Lung (tissue), 11 donors: ENCODE measurements at regions not wholly inside any gene's neighbourhood (a gene's known extent, or its start where the extent isn't known, plus 50 kb on each side); places are given as distances from the start of the nearest gene placed in this dataset.

Experiments
- ATAC-seq: fragments of 200-7000 bp; cut with Tn5 transposase; one replicate; pipeline ENCODE4 v1.9.1; 2020; ENCODE audit warnings: moderate number of reproducible peaks; ENCODE audit not compliant: insufficient read depth, low FRiP score
- DNase-seq, 3 donors: peaks; one replicate each; pipeline ENCODE4 v3.0.0-alpha.2; 2013 to 2017
- H3K27ac ChIP-seq, 2 donors: one replicate each; pipeline ENCODE4 v1.5.1; 2013; ENCODE audit warnings: mild to moderate bottlenecking in 2 of 2, moderate library complexity in 2 of 2, control low read depth in 1 of 2, inconsistent platforms in 1 of 2, low read depth in 1 of 2, low read length in 1 of 2
- H3K27me3 ChIP-seq, 3 donors: one replicate each; pipeline ENCODE4 v1.5.1; 2013; ENCODE audit warnings: low read length in 2 of 3; ENCODE audit not compliant: control insufficient read depth in 3 of 3, insufficient read depth in 3 of 3
- H3K36me3 ChIP-seq, 4 donors: one replicate each; pipeline ENCODE4 v1.5.1; 2013; ENCODE audit warnings: low read length in 4 of 4, mild to moderate bottlenecking in 1 of 4, moderate library complexity in 1 of 4; ENCODE audit not compliant: control insufficient read depth in 4 of 4, insufficient read depth in 4 of 4
- H3K4me1 ChIP-seq, 5 donors: one replicate each; pipeline ENCODE4 v1.5.1; 2013; ENCODE audit warnings: low read length in 5 of 5, mild to moderate bottlenecking in 2 of 5, moderate library complexity in 1 of 5; ENCODE audit not compliant: control insufficient read depth in 5 of 5, insufficient read depth in 5 of 5
- H3K4me3 ChIP-seq: one replicate; pipeline ENCODE4 v1.5.1; 2013; ENCODE audit warnings: mild to moderate bottlenecking, control low read depth, moderate library complexity
- H3K9ac ChIP-seq, 2 donors: one replicate each; pipeline ENCODE4 v1.5.1; 2013; ENCODE audit warnings: low read length in 2 of 2, control low read depth in 1 of 2; ENCODE audit not compliant: insufficient read depth in 1 of 2
- H3K9me3 ChIP-seq, 4 donors: one replicate each; pipeline ENCODE4 v1.5.1; 2013; ENCODE audit warnings: low read length in 3 of 4, mild to moderate bottlenecking in 1 of 4, moderate library complexity in 1 of 4; ENCODE audit not compliant: control insufficient read depth in 4 of 4, insufficient read depth in 3 of 4
- CTCF ChIP-seq: IDR thresholded peaks from 2 replicates; pipeline ENCODE4 v1.5.1; 2012; ENCODE audit warnings: mild to moderate bottlenecking; ENCODE audit errors: control extremely low read depth, extremely low read depth
- WGBS, 2 donors: extraction: QIAGEN DNeasy Blood & Tissue Kit; methylation state at CpG; one replicate each; pipeline ENCODE4 v1.1.7; 2013; 5-methylcytosine and 5-hydroxymethylcytosine counted together
- donor health status: control.
- donor health status: control.
- donor health status: Bipolar disorder and iron deficiency.
- donor health status: healthy.
- donor health status: DM: yes; HTN: yes; CAD: no.

GRCh38 chr11:130617001-130617400 lies 168.6 kb downstream of the ADAMTS15 start:
- no peak for DNase-seq
- peaks cover 0 to 7% (median 0%) of the 10 kb centered on the region in 5 donors for H3K4me1 ChIP-seq
- no peaks in the 10 kb centered on the region for H3K27me3 ChIP-seq
- H3K4me3 ChIP-seq: no peak overlapping the region
- H3K36me3 ChIP-seq: no peaks in the 10 kb centered on the region
- no peak overlapping the region for H3K9ac ChIP-seq
- no peaks in the 10 kb centered on the region for H3K9me3 ChIP-seq
- no peak for ATAC-seq
- TF ChIP-seq CTCF: no peak
- no peak overlapping the region for H3K27ac ChIP-seq
- 73 to 87% methylated on average over 5 of the region's 5 CpGs for WGBS, 2 donors

- H3K27me3 ChIP-seq: no peaks in the 10 kb centered on the region
- H3K27ac ChIP-seq: no peak overlapping the region
- DNase-seq (no peak), ATAC-seq (no peak)
- no peak overlapping the region for H3K4me3 ChIP-seq
- 82 to 89% methylated on average over 4 of the region's 4 CpGs for WGBS, 2 donors
- no peaks in the 10 kb centered on the region for H3K36me3 ChIP-seq
- no peak overlapping the region for H3K9ac ChIP-seq
- no peak for TF ChIP-seq CTCF
- H3K4me1 ChIP-seq: peaks cover 0 to 6% (median 3%) of the 10 kb centered on the region in 5 donors
- no peaks in the 10 kb centered on the region for H3K9me3 ChIP-seq
Observed at GRCh38 chr11:130620548-130620947, 172.1 kb downstream of the ADAMTS15 start.

DNA sequence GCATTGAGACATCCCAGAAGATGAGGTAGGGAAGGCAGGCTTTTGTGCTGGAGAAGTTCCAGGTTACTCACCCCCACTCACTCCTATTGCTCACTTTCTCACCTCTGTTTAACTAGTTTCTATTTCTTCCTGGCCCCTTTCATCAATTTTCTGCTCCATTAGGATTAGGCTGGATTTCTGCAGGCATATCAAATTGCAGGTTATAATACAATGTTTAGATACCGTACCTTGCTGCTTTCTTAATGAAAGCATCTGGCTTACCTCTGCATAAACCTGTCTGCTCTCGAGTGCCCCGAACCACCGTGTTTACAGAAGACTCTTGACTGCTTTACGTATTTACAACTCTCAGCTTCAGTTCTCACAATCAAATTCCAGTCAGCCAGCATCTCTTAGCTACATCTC lies 173.7 kb downstream of the ADAMTS15 start:
- H3K4me3 ChIP-seq: no peak overlapping the region
- H3K27me3 ChIP-seq: no peaks in the 10 kb centered on the region
- 48 to 62% methylated on average over 5 of the region's 5 CpGs for WGBS, 2 donors
- no peak overlapping the region for H3K27ac ChIP-seq
- H3K9me3 ChIP-seq: no peaks in the 10 kb centered on the region
- H3K4me1 ChIP-seq: peaks cover 0 to 6% (median 3%) of the 10 kb centered on the region in 5 donors
- TF ChIP-seq CTCF: no peak
- H3K36me3 ChIP-seq: no peaks in the 10 kb centered on the region
- DNase-seq (no peak), ATAC-seq (no peak)
- H3K9ac ChIP-seq: no peak overlapping the region
